SU-DHL-6 (cell line): ENCODE measurements at regions not wholly inside any gene's neighbourhood (a gene's known extent, or its start where the extent isn't known, plus 50 kb on each side); places are given as distances from the start of the nearest gene placed in this dataset.

Experiments
- H2AFZ ChIP-seq: fragments of 200-600 bp; sonication (generic); 2 replicates; pipeline ENCODE4 v1.6.1; 2014; ENCODE audit warnings: low read depth, mild to moderate bottlenecking, moderate library complexity, mixed read lengths, antibody characterized with exemption, low read length; ENCODE audit not compliant: severe bottlenecking
- H3F3A ChIP-seq: fragments of 200-600 bp; shearing (Covaris generic); 2 replicates; pipeline ENCODE4 v1.6.0; 2016; ENCODE audit warnings: antibody characterized with exemption, mild to moderate bottlenecking; ENCODE audit not compliant: insufficient read depth
- H3K27ac ChIP-seq: fragments of 200-600 bp; sonication (generic); 2 replicates; pipeline ENCODE4 v1.5.1; 2016; ENCODE audit warnings: low read depth, mild to moderate bottlenecking, low read length, moderate library complexity, mixed read lengths
- H3K27me3 ChIP-seq: fragments of 200-600 bp; sonication (generic), shearing (Covaris generic); 2 replicates; pipeline ENCODE4 v1.6.0; 2014; ENCODE audit warnings: mild to moderate bottlenecking, low read length
- H3K36me3 ChIP-seq: fragments of 200-600 bp; sonication (generic); 2 replicates; pipeline ENCODE4 v1.6.1; 2014; ENCODE audit warnings: mild to moderate bottlenecking, low read length, mixed read lengths
- H3K4me2 ChIP-seq: fragments of 300-600, 200-600 bp; shearing (Covaris generic), sonication (generic); 2 replicates; pipeline ENCODE4 v1.6.0; 2014; ENCODE audit warnings: low read length, low read depth, mild to moderate bottlenecking; ENCODE audit not compliant: poor library complexity, severe bottlenecking
- H3K4me3 ChIP-seq: fragments of 200-600 bp; sonication (generic); 2 replicates; pipeline ENCODE4 v1.5.1; 2014; ENCODE audit warnings: antibody characterized with exemption, low read length, mild to moderate bottlenecking, mixed read lengths; ENCODE audit not compliant: insufficient read depth, poor library complexity, severe bottlenecking
- H3K79me2 ChIP-seq: fragments of 200-600 bp; sonication (generic); 2 replicates; pipeline ENCODE4 v1.6.1; 2014; ENCODE audit warnings: mild to moderate bottlenecking, low read length, moderate library complexity; ENCODE audit not compliant: insufficient read depth
- H3K9ac ChIP-seq: fragments of 200-600 bp; sonication (generic); 2 replicates; pipeline ENCODE4 v1.7.0; 2014; ENCODE audit warnings: mild to moderate bottlenecking, low read length
- H3K9me2 ChIP-seq: fragments of 200-600 bp; sonication (generic); replicated peaks from 2 replicates; pipeline ENCODE4 v1.6.1; 2014; ENCODE audit warnings: low read length; ENCODE audit not compliant: insufficient read depth
- H3K9me3 ChIP-seq: fragments of 200-600 bp; sonication (generic); 2 replicates; pipeline ENCODE4 v1.6.1; 2014; ENCODE audit warnings: low read length, mixed read lengths; ENCODE audit not compliant: insufficient read depth
- H4K20me1 ChIP-seq: fragments of 200-600 bp; sonication (generic); 2 replicates; pipeline ENCODE4 v1.6.1; 2014; ENCODE audit warnings: low read depth, mild to moderate bottlenecking, antibody characterized with exemption, low read length, moderate library complexity, mixed read lengths
- CTCF ChIP-seq: fragments of 200-600 bp; sonication (generic); IDR thresholded peaks from one replicate; pipeline ENCODE4 v1.5.1; 2017; ENCODE audit warnings: antibody characterized with exemption, mild to moderate bottlenecking, low read length, moderate library complexity; ENCODE audit not compliant: insufficient read depth, poor library complexity, severe bottlenecking
- EZH2phosphoT487 ChIP-seq: fragments of 200-600 bp; sonication (generic), shearing (Covaris generic); conservative IDR thresholded peaks from 2 replicates; pipeline ENCODE4 v1.6.1; 2018; ENCODE audit warnings: mild to moderate bottlenecking, antibody characterized with exemption, low read length, moderate library complexity, mixed read lengths

GRCh38 chr5:99315413-99316183 lies 386.8 kb upstream of the CHD1 start:
- H3K9me3 ChIP-seq, result no peaks in the 10 kb centered on the region
- no peak overlapping the region for H3K4me2 ChIP-seq
- H3K27me3 ChIP-seq, result no peaks in the 10 kb centered on the region
- H3K36me3 ChIP-seq, result no peaks in the 10 kb centered on the region
- no peaks in the 10 kb centered on the region for H3K79me2 ChIP-seq
- TF ChIP-seq EZH2phosphoT487 (no peak), CTCF (no peak)
- no peaks in the 10 kb centered on the region for H3F3A ChIP-seq
- no peak overlapping the region for H3K9ac ChIP-seq
- no peak overlapping the region for H2AFZ ChIP-seq
- no peaks in the 10 kb centered on the region for H3K9me2 ChIP-seq
- H3K27ac ChIP-seq, result no peak overlapping the region
- no peaks in the 10 kb centered on the region for H4K20me1 ChIP-seq
- H3K4me3 ChIP-seq, result no peak overlapping the region

GRCh38 chr5:99314721-99315120 lies 385.9 kb upstream of the CHD1 start:
- Histone ChIP-seq H3K4me2 (no peak overlapping the region), H4K20me1 (no peaks in the 10 kb centered on the region), H3K27ac (no peak overlapping the region), H3K9me2 (no peaks in the 10 kb centered on the region), H3K9ac (no peak overlapping the region), H3F3A (no peaks in the 10 kb centered on the region), H3K9me3 (no peaks in the 10 kb centered on the region), H3K36me3 (no peaks in the 10 kb centered on the region), H3K27me3 (no peaks in the 10 kb centered on the region), H3K4me3 (no peak overlapping the region), H3K79me2 (no peaks in the 10 kb centered on the region), H2AFZ (no peak overlapping the region)
- TF ChIP-seq CTCF (no peak), EZH2phosphoT487 (no peak)

GRCh38 chr5:99308131-99308530 lies 379.3 kb upstream of the CHD1 start:
- H4K20me1 ChIP-seq, result no peaks in the 10 kb centered on the region
- no peaks in the 10 kb centered on the region for H3K36me3 ChIP-seq
- no peak overlapping the region for H3K9ac ChIP-seq
- no peaks in the 10 kb centered on the region for H3K27me3 ChIP-seq
- no peaks in the 10 kb centered on the region for H3K79me2 ChIP-seq
- no peak overlapping the region for H3K4me3 ChIP-seq
- H2AFZ ChIP-seq, result no peak overlapping the region
- H3K27ac ChIP-seq, result no peak overlapping the region
- no peaks in the 10 kb centered on the region for H3K9me2 ChIP-seq
- H3K9me3 ChIP-seq, result no peaks in the 10 kb centered on the region
- no peak overlapping the region for H3K4me2 ChIP-seq
- H3F3A ChIP-seq, result no peaks in the 10 kb centered on the region
- TF ChIP-seq EZH2phosphoT487 (no peak), CTCF (no peak)
